Activated naive CD4-positive, alpha-beta T cell treated with anti-CD3 and anti-CD28 coated beads, Interleukin-2, amount 50 U/mL, for 16 hours (primary cell): ENCODE measurements at regions not wholly inside any gene's neighbourhood (a gene's known extent, or its start where the extent isn't known, plus 50 kb on each side); places are given as distances from the start of the nearest gene placed in this dataset.
"Not testable (repeated sequence)": the region's sequence is repeated elsewhere in the genome, so short reads cannot be mapped to it uniquely, and the experiment has no call there.

Source experiments
- DNase-seq: peaks from one replicate; pipeline ENCODE4 v3.0.0-alpha.2; 2020

- DNase-seq = no peak
These were observed 2245.0 kb upstream of the RAG2 start for GRCh38 chr11:38842991-38843390.

- DNase-seq = no peak
These were observed 2241.0 kb upstream of the RAG2 start for GRCh38 chr11:38839071-38839470.

GRCh38 chr11:38835966-38836365 lies 2237.9 kb upstream of the RAG2 start:
- no peak for DNase-seq

DNA sequence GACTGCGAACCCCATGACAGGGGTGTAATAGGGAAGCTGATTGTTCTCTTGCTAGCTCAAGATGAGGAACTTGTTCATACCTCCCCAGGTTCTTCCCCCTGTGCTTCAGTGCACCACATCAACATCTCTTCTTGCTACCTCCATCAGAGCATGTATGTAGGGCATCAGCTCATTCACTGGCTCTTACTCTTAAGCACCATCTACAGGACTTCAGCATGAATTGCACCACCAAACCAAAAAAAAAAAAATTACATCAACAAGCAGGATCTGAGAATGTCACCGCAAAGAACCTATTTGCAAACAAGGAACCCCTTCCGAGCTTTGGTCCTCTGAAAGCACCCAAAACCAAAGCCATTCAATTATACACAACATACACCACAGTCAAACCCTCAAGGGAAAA lies 2226.5 kb upstream of the RAG2 start:
- DNase-seq = no peak

- not testable (repeated sequence) for DNase-seq
These were observed 2223.8 kb upstream of the RAG2 start for GRCh38 chr11:38821786-38822185.

DNA sequence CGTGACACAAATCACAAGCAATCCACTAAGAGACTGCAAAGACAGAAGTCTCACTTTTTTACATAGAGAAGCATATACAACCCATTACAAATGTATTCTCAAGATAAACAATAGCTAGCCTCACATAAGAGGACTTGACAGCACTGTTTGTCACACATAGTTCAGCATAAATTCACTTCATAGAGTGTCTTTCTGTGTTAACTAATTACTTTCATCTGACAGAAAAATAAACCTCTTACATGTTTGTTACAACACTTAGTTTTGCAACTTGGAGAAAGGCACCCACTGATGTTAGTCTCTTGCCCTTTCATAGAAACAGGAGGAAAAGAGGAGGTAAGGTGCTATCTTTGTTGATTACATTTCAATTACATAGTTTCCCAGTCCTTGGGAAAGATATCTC lies 2221.9 kb upstream of the RAG2 start:
- no peak for DNase-seq

DNA sequence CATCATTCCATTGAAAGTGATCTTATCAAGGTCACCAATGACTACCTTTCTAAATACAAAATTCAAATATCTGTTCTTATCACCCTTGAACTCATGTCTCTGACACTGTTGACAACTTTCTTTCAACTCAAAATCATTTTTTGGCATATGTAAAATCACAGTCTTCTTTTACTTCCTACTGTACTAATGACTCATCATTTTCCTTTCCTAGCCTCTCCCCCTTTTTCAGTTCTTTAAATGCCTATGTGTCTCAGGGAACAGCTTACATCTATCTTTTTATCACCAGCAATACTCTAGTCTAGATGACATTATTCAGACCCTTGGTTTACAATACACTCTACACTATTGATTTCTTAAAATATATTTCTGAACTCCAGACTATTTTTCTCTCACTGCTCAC lies 2220.7 kb upstream of the RAG2 start:
- no peak for DNase-seq

- DNase-seq = no peak
These were observed 2216.6 kb upstream of the RAG2 start for GRCh38 chr11:38814670-38815069.

GRCh38 chr11:38809521-38809920 lies 2211.5 kb upstream of the RAG2 start:
- DNase-seq = no peak

- no peak for DNase-seq
These were observed 2198.2 kb upstream of the RAG2 start for GRCh38 chr11:38796281-38796680.

DNA sequence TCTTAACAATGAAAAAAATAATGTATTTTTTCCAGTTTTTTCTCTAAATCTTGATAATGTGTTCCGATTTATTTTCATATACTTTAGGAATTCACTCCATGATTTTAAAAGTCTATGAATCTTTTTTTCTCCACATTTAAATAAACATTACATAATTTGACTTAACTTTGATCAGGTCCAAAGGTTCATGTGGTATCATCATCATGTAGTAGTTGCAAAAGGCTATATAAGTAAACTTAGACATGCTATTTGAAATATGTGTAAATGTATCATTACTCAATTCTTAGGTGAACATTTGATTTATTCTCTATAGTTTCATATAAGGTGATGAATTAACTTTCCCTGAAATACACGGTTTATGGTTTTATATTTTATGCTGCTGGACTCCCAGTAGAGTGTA lies 2197.0 kb upstream of the RAG2 start:
- no peak for DNase-seq

DNA sequence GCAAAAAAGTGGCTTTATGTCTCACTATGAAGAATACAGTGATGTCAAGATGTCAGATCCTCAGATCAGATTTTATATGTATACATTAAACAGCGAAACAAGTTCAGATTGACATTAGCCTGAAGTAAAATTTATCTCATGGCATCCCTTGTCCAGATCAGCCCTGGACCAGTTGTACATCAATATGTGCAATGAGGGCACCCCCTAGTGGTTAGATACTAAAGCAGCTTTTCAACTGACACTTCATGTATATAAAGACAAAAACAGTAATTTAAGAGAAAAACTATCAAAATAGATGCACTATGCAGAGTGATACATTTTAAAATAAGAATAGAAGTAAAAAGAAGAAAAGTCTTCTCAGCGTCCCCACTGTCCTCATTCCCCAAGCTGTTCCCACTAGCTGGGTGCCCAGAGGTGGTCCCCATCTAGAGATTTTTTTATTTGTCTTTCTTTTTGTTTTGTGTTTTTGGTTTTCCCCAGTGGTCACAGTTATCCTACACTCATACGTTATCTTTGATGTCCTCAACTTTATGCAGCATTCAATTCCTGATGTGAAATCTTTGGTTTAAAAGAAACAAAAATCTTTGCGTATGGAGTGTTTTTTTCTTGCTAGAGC lies 2193.4 kb upstream of the RAG2 start:
- DNase-seq = no peak

DNA sequence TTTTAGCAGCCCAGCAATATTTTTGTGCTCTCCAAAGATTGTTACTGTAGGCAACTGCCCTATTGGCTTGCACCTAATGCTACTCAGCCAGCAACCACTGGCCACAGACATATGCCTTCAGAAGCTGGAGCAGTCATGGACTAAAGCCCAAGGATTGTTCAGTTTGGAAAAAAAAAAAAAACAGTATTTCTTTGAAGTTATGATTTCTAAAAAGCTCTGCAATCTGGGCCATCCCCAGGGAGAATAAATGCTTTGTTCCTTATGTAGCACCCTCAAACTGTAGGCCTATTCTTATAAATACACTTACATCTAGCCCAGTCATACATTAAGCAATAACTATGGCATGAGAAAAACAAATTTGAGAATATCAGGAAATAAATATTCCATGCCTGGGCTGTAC lies 2190.5 kb upstream of the RAG2 start:
- DNase-seq = no peak

DNA sequence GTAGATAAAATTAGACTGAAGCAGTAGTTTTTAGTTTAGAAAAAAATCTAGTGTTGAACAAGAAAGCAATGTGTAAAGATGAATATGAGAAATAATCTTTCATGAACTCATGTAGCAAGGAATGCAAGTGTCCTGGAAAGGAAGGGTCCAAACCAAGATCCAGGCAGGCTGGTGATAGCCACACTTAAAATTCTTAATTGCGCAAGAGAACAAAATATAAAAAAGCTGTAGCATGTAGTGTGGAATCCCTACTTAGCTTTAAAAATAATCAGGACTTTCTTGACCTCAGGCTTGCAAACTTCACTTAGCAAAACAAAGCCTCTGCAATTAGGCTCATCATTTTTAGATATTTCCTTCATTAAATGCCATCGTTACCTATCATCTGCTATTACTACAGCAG lies 2186.1 kb upstream of the RAG2 start:
- no peak for DNase-seq

DNA sequence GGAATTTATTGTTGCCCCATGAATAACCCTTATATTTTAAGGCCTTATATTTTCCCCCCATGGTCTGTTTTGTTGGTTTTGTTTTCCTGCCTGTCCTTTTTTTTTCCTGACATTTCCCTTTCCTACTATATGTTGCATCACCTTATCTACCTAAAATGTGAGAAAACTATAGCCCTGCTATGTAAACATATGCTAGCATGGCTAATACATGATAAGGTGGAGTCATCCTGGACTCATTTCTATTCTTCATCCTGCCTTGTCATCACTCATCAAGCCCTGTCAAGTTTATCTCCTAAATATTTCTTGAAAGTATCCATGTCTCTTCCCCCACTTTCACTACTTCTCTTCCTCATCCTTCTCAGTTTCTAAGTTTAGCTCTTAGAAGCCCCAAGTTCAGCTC lies 2168.8 kb upstream of the RAG2 start:
- no peak for DNase-seq

DNA sequence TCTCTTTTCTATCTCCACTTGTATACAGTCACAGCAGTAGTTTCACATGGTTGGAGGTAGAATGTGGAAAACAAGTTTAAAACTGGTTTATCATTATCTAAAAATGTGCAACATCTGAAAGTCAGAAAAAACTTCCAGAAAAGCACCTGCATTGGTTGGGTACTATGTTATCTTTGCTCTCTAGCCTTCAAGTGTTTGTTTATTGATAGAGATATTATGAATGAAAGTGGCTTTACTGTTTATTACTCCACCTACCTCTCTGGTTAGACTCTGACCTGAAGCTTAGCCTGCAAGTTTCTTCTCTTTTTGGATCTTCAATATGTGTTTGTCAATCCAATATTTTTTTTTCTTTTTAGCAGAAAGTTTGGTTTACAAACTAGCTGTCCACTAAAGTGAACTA lies 2161.4 kb upstream of the RAG2 start:
- no peak for DNase-seq

DNA sequence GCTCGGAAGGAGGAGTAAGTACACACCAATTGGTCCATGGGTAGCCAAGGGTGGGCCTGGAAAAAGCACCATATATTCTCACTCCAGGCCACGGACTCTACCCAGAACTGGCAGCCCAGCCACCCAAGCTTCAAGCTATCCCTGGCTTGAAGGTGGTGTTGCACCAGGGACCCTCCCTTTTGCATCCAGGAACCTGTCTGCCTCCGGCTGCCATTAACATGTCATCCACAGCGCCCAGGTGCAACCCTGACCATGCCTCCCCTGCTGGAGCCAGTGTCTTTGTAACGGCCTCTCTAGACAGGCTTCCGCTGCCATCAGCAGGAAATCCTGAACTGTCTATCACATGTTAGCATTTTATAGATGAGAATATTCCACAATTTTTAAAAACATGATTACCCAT lies 2158.5 kb upstream of the RAG2 start:
- DNase-seq = no peak

- no peak for DNase-seq
These were observed 2153.4 kb upstream of the RAG2 start for GRCh38 chr11:38751421-38751820.

DNA sequence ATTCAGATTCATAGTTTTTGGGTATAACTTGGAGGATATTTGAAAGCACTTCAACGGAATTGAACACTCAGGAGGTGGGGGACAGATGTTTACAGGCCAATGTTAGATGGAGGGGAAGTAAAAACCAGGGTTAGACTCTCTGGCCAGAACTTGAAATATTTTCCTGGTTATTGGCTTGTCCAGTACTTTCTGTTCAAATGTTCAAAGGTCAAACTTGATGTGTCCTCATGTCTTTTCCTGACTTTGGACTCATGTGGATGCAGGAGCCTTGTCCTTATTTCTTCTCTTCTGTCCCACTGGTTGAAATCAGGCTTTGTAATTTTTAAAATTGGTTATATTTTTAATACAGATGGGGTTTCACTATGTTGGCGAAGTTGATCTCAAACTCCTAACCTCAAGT lies 2148.5 kb upstream of the RAG2 start:
- DNase-seq = not testable (repeated sequence)

DNA sequence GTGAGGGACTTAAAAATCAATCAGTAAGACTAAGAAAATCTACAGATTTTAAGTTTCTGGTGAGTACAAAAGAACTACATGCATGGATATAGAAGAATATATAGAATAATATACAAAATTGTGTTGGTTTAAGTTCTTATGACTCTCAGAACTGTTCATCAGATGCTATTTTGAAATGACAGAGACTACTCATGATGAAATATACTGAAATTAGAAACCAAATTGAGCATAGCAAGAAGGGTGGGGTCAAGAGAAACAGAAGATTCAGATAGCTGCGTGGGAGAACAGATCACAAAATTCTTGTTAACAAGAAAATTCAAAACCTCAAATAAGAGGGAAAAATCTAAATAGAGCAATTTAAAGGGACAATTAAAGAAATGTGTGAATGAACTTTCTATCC lies 2125.3 kb upstream of the RAG2 start:
- DNase-seq = no peak

- no peak for DNase-seq
These were observed 2123.7 kb upstream of the RAG2 start for GRCh38 chr11:38721586-38722315.

GRCh38 chr11:38718659-38719058 lies 2120.6 kb upstream of the RAG2 start:
- DNase-seq = no peak

- DNase-seq = no peak
These were observed 2120.0 kb upstream of the RAG2 start for GRCh38 chr11:38718049-38718448.

GRCh38 chr11:38711110-38711509 lies 2113.1 kb upstream of the RAG2 start:
- no peak for DNase-seq

DNA sequence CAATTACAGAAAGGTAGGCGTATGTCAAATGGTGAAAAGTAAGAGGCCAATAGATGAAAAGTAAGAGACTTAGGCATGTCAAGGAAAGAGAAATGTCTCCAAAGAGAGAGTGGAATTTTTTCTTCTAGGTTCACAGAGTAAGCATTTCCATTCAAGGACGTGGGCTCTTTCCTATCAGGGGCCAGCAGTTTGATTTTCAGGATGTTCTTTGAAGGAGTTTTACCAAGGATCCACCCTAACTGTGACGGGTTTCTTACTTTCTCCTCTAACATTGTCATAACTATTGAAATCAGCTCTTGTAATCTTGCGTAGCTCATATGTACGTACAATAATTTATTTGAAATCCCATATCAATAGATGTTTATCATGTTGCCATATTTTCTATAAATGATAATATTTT lies 2112.2 kb upstream of the RAG2 start:
- no peak for DNase-seq
